GM12878 (cell line): ENCODE measurements at regions not wholly inside any gene's neighbourhood (a gene's known extent, or its start where the extent isn't known, plus 50 kb on each side); places are given as distances from the start of the nearest gene placed in this dataset.

Experiments
- ATAC-seq: fragments of 200-7000 bp; cut with Tn5 transposase; 3 replicates; pipeline ENCODE4 v1.9.1; 2020; ENCODE audit warnings: mild to moderate bottlenecking, moderate library complexity
- BruUV-seq: library from RNA; stranded (reverse); fragments of 400-500 nt; replicated peaks from 2 replicates; lab custom pipeline; 2021; lab: Mats Ljungman, UMichigan
- CTCF ChIA-PET: fragments of 300-600 bp; sonication (Branson Sonifier 250); formaldehyde crosslinking; extraction: SDS; loops from one replicate; lab custom pipeline; 2021; ENCODE audit warnings: inconsistent platforms; lab: Yijun Ruan, JAX
- POLR2A ChIA-PET: fragments of 350-600 bp; formaldehyde crosslinking; extraction: SDS; loops from one replicate; lab custom pipeline; 2021; ENCODE audit warnings: inconsistent platforms; lab: Charles Lee
- RAD21 ChIA-PET: fragments of 300-600 bp; sonication (Branson Sonifier 250); formaldehyde crosslinking; loops from one replicate; lab custom pipeline; 2023; ENCODE audit warnings: antibody characterized with exemption; ENCODE audit not compliant: unreplicated experiment; lab: Charles Lee
- SMC1A ChIA-PET: fragments of 300-600 bp; sonication (Branson Sonifier 250); formaldehyde crosslinking; loops from one replicate; lab custom pipeline; 2023; ENCODE audit not compliant: unreplicated experiment, uncharacterized antibody; lab: Charles Lee
- DNase-seq: peaks from one replicate; pipeline ENCODE4 v3.0.0-alpha.2; 2011; ENCODE audit warnings: low read depth, low spot score
- FAIRE-seq: peaks from 3 replicates; lab custom pipeline; 2011; peaks lifted over from hg19 to GRCh38; lab: Jason Lieb, UNC
- H2AFZ ChIP-seq: 2 replicates; pipeline ENCODE4 v1.6.0; 2011; ENCODE audit warnings: low read depth, low read length, control low read depth; ENCODE audit not compliant: control insufficient read depth
- H3K27ac ChIP-seq: 2 replicates; pipeline ENCODE4 v1.5.1; 2011; ENCODE audit warnings: control low read depth; ENCODE audit not compliant: control insufficient read depth, insufficient read depth
- H3K27me3 ChIP-seq, 2 experiments: replicated peaks in 1 of 2; 2 replicates each; pipeline versions ENCODE4 v1.6.0 to v1.6.1; 2011; ENCODE audit warnings: low read length in 1 of 2; ENCODE audit not compliant: control insufficient read depth in 2 of 2, insufficient read depth in 2 of 2
- H3K36me3 ChIP-seq, 2 experiments: 2 replicates each; pipeline ENCODE4 v1.5.1; 2011; ENCODE audit warnings: low read length in 1 of 2; ENCODE audit not compliant: control insufficient read depth in 2 of 2, insufficient read depth in 2 of 2
- H3K4me1 ChIP-seq: 2 replicates; pipeline ENCODE4 v1.6.1; 2011; ENCODE audit warnings: mild to moderate bottlenecking, low read length, moderate library complexity, mixed read lengths; ENCODE audit not compliant: control insufficient read depth, insufficient read depth
- H3K4me2 ChIP-seq: 2 replicates; pipeline ENCODE4 v1.6.0; 2011; ENCODE audit warnings: control low read depth; ENCODE audit not compliant: control insufficient read depth, insufficient read depth
- H3K4me3 ChIP-seq: fragments of 200-600 bp; sonication (generic); 2 replicates; pipeline ENCODE4 v1.5.1; 2016
- H3K79me2 ChIP-seq: 2 replicates; pipeline ENCODE4 v1.6.0; 2011; ENCODE audit warnings: low read length; ENCODE audit not compliant: control insufficient read depth, insufficient read depth
- H3K9ac ChIP-seq: 2 replicates; pipeline ENCODE4 v1.8.0; 2011; ENCODE audit warnings: low read length, control low read depth, mixed read lengths; ENCODE audit not compliant: control insufficient read depth, insufficient read depth
- H3K9me3 ChIP-seq: replicated peaks from 3 replicates; pipeline ENCODE4 v1.5.1; 2011; ENCODE audit warnings: mild to moderate bottlenecking, low read length; ENCODE audit not compliant: control insufficient read depth, insufficient read depth
- H4K20me1 ChIP-seq: 2 replicates; pipeline ENCODE4 v1.6.0; 2011; ENCODE audit not compliant: control insufficient read depth, insufficient read depth
- BHLHE40 ChIP-seq, 2 experiments: fragments of 450-650 bp in 1 of 2; IDR thresholded peaks; 2 replicates each; pipeline ENCODE4 v1.6.1; 2011 to 2017; ENCODE audit warnings: low read depth in 2 of 2, borderline replicate concordance in 1 of 2, improper control_type of control experiment in 1 of 2, low read length in 1 of 2, mild to moderate bottlenecking in 1 of 2
- EED ChIP-seq: sonication (generic); IDR thresholded peaks from 2 replicates; pipeline ENCODE4 v1.6.1; 2016; ENCODE audit warnings: antibody characterized with exemption, low read depth
- NFYB ChIP-seq: IDR thresholded peaks from 2 replicates; pipeline ENCODE4 v1.6.1; 2011; ENCODE audit warnings: low read depth, mild to moderate bottlenecking, low read length, improper control_type of control experiment, moderate library complexity; ENCODE audit not compliant: insufficient read depth
- NR2F1 ChIP-seq: fragments of 450-650 bp; conservative IDR thresholded peaks from 2 replicates; pipeline ENCODE4 v1.6.1; 2017; ENCODE audit warnings: mild to moderate bottlenecking
- RAD51 ChIP-seq: fragments of 450-650 bp; IDR thresholded peaks from 2 replicates; pipeline ENCODE4 v1.6.1; 2016; ENCODE audit warnings: moderate library complexity, mild to moderate bottlenecking, inconsistent platforms
- SREBF2 ChIP-seq: IDR thresholded peaks from 2 replicates; pipeline ENCODE4 v1.6.1; 2012; ENCODE audit warnings: mild to moderate bottlenecking, low read length
- TCF12 ChIP-seq: IDR thresholded peaks from 2 replicates; pipeline ENCODE4 v1.6.1; 2011; ENCODE audit warnings: low read depth, mild to moderate bottlenecking, low read length
- in situ Hi-C: fragments of 300-500 bp; cut with MboI; formaldehyde crosslinking; loops from 9 replicates; pipeline ENCODE4 v1.14.3; 2018; ENCODE audit warnings: mixed read lengths
- intact Hi-C: fragments of 100-400 bp; cut with micrococcal nuclease; formaldehyde crosslinking; loops from one replicate; pipeline ENCODE4 v1.14.2; 2022; ENCODE audit not compliant: unreplicated experiment
- TF ChIP-seq, protein P1 (sequence below): fragments of 450-650 bp; IDR thresholded peaks from 2 replicates; pipeline ENCODE4 v1.6.1; 2017; ENCODE audit warnings: antibody characterized with exemption, mild to moderate bottlenecking, moderate library complexity

DNA sequence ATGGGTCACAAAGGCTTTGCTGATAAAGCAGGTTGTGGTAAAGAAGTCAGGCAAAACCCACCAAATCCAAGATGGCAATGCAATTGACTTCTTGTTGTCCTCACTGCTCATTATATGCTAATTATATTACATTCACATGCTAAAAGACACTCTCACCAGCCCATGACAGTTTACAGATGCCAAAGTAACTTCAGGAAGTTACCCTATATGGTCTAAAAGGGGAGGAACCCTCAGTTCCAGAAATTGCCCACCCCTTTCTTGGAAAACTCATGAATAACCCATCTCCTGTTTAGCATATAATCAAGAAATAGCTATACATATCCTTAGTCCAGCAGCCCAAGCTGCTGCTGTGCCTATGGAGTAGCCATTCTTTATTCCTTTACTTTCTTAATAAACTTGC, 501.1 kb downstream of the MEI4 start:
- no peaks in the 10 kb centered on the region for H3K9me3 ChIP-seq
- H3K4me2 ChIP-seq, result no peak overlapping the region
- H3K27me3 ChIP-seq, result no peaks in the 10 kb centered on the region
- no peaks in the 10 kb centered on the region for H3K79me2 ChIP-seq
- H3K4me1 ChIP-seq, result no peaks in the 10 kb centered on the region
- H3K36me3 ChIP-seq, result no peaks in the 10 kb centered on the region
- no peak for DNase-seq
- ChIA-PET POLR2A (no interaction called here), CTCF (no interaction called here)
- no peak for FAIRE-seq
- H4K20me1 ChIP-seq, result no peaks in the 10 kb centered on the region
- TF ChIP-seq RAD51 (no peak), BHLHE40 (IDR thresholded peaks at IDR 0.05; ENCODE audit: borderline replicate concordance in 1 of 2, low read depth in 2 of 2, low read length in 1 of 2) (no peak), NR2F1 (no peak), SREBF2 (no peak), NFYB (no peak), EED (no peak), TCF12 (no peak)
- TF ChIP-seq, protein P1, sequence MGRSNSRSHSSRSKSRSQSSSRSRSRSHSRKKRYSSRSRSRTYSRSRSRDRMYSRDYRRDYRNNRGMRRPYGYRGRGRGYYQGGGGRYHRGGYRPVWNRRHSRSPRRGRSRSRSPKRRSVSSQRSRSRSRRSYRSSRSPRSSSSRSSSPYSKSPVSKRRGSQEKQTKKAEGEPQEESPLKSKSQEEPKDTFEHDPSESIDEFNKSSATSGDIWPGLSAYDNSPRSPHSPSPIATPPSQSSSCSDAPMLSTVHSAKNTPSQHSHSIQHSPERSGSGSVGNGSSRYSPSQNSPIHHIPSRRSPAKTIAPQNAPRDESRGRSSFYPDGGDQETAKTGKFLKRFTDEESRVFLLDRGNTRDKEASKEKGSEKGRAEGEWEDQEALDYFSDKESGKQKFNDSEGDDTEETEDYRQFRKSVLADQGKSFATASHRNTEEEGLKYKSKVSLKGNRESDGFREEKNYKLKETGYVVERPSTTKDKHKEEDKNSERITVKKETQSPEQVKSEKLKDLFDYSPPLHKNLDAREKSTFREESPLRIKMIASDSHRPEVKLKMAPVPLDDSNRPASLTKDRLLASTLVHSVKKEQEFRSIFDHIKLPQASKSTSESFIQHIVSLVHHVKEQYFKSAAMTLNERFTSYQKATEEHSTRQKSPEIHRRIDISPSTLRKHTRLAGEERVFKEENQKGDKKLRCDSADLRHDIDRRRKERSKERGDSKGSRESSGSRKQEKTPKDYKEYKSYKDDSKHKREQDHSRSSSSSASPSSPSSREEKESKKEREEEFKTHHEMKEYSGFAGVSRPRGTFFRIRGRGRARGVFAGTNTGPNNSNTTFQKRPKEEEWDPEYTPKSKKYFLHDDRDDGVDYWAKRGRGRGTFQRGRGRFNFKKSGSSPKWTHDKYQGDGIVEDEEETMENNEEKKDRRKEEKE, result no peak
- TF ChIP-seq, all 136 proteins: peak for 0
- ChIA-PET RAD21 (no interaction called here), SMC1A (no interaction called here)
- Histone ChIP-seq H3K4me3 (no peak overlapping the region), H3K9ac (no peak overlapping the region), H2AFZ (no peak overlapping the region), H3K27ac (no peak overlapping the region)
- intact Hi-C loops, result no loop called here
- BruUV-seq, result no TSS peak
- in situ Hi-C loops, result no loop called here
- ATAC-seq, result no peak
